ENCODE measurements at regions not wholly inside any gene's neighbourhood (a gene's known extent, or its start where the extent isn't known, plus 50 kb on each side); places are given as distances from the start of the nearest gene placed in this dataset.

- no peak for DNase-seq (ENCODE audit: low spot score)
- no peak for TF ChIP-seq CTCF (IDR thresholded peaks at IDR 0.05; ENCODE audit: extremely low read depth, missing control alignments)
Measured at GRCh38 chr4:53919535-53919934, 144.9 kb downstream of the CHIC2 start.

GRCh38 chr4:53917729-53918128 is 146.7 kb downstream of the CHIC2 start:
- TF ChIP-seq CTCF (IDR thresholded peaks at IDR 0.05; ENCODE audit: extremely low read depth, missing control alignments), result no peak
- no peak for DNase-seq (ENCODE audit: low spot score)

GRCh38 chr4:53916431-53916889 is 147.9 kb downstream of the CHIC2 start:
- DNase-seq (ENCODE audit: low spot score), result no peak
- TF ChIP-seq CTCF (IDR thresholded peaks at IDR 0.05; ENCODE audit: extremely low read depth, missing control alignments), result no peak

GRCh38 chr4:53914313-53915016 is 149.9 kb downstream of the CHIC2 start:
- TF ChIP-seq CTCF (IDR thresholded peaks at IDR 0.05; ENCODE audit: extremely low read depth, missing control alignments), result no peak
- DNase-seq (ENCODE audit: low spot score), result no peak

GRCh38 chr4:53913771-53914170 is 150.6 kb downstream of the CHIC2 start:
- no peak for TF ChIP-seq CTCF (IDR thresholded peaks at IDR 0.05; ENCODE audit: extremely low read depth, missing control alignments)
- no peak for DNase-seq (ENCODE audit: low spot score)

GRCh38 chr4:53912766-53913497 is 151.5 kb downstream of the CHIC2 start:
- DNase-seq (ENCODE audit: low spot score), result no peak
- TF ChIP-seq CTCF (IDR thresholded peaks at IDR 0.05; ENCODE audit: extremely low read depth, missing control alignments), result no peak

- peak; percentile 41 for DNase-seq (ENCODE audit: low spot score)
- TF ChIP-seq CTCF (IDR thresholded peaks at IDR 0.05; ENCODE audit: extremely low read depth, missing control alignments), result peak; percentile 34
Measured at GRCh38 chr4:53908661-53909078, 155.7 kb downstream of the CHIC2 start.

All from GM20000 (cell line).